ENCODE measurements at regions not wholly inside any gene's neighbourhood (a gene's known extent, or its start where the extent isn't known, plus 50 kb on each side); places are given as distances from the start of the nearest gene placed in this dataset.
"Not testable (repeated sequence)": the region's sequence is repeated elsewhere in the genome, so short reads cannot be mapped to it uniquely, and the experiment has no call there.

DNA sequence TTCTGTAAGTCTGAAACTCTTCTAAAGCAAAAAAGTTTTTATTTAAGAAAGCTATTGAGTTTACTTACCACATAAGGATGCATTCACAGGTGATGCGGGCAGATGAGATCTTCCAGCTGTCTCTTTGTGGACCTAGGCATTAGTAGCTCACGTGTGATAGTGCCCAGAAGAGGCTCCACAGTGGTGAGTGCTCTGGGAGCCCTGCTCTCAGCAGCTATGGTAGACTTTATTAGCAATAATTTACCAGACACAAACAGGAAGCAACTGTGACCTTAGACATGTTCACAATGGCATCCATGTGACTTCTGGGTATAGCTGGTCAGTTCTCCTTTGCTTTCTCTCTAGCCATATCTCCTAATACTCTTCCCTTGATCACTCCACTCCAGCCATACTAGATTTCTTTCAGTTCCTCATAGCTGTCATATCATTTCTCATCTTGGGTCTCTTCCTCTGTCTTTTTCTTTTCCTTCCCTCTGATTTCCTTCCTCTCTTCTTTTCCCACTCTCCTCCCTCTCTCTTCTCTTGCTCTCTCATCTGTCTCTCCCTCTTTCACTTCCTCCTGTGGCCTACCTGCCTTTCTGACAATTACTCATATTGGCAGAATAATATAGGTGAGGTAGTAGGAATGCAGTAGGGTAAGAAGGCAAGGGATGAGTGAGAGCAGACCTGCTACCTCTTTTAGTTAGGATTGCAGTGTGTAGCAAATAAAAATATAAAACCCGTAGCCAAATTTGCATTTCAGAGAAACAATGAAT lies 75.2 kb upstream of the SCAF11 start:
- Histone ChIP-seq H4K20me1 (no peaks in the 10 kb centered on the region), H3K9me3 (replicated peaks in 1 of 11) (peaks cover 0 to 5% (median 0%) of the 10 kb centered on the region in 11 experiments; a peak in 1 of 22 replicates), H3K9ac (no peak overlapping the region), H3K4me1 (peaks cover 0 to 26% (median 13%) of the 10 kb centered on the region in 10 experiments; a peak in 14 of 20 replicates), H3K27me3 (no peaks in the 10 kb centered on the region), H3K4me3 (no peak overlapping the region), H3K36me3 (no peaks in the 10 kb centered on the region), H3K27ac (0 out of 22 replicates have a peak overlapping the region, but pooled peaks of 2 of the 11 experiments have one; percentile 24 to 25), H3K4me2 (peak overlapping the region in 6 of 11 experiments; percentile 1 to 68 (median 46); a peak in 8 of 22 replicates)
- no peak for TF ChIP-seq Cebpa-rat (IDR thresholded peaks at IDR 0.05)

DNA sequence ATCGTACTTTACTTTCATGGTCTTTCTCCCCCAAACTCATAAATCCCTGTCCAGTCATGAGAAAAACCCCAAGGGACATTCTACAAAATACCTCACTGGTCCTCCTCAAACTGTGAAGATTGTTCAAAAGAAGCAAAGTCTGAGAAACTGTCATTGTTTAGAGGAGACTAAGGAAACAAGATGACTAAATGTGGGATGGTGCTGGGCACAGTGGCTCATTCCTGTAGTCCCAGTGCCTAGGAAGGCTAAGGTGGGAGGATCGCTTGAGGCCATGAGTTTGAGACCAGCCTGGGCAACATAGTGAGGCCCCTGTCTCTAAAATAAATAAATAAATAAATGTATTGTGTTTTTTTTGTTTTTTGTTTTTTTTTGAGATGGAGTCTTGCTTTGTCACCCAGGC lies 74.2 kb upstream of the SCAF11 start:
- no peak overlapping the region for H3K9ac ChIP-seq
- H3K4me2 ChIP-seq = peak overlapping the region in 1 of 11 experiments; percentile 64; a peak in 3 of 22 replicates
- no peak for TF ChIP-seq Cebpa-rat (IDR thresholded peaks at IDR 0.05)
- H3K9me3 ChIP-seq (replicated peaks in 1 of 11) = peaks cover 0 to 11% (median 4%) of the 10 kb centered on the region in 11 experiments; a peak in 14 of 22 replicates
- H3K27me3 ChIP-seq = no peaks in the 10 kb centered on the region
- peaks cover 0 to 22% (median 11%) of the 10 kb centered on the region in 10 experiments; a peak in 14 of 20 replicates for H3K4me1 ChIP-seq
- H3K27ac ChIP-seq = no peak overlapping the region
- H4K20me1 ChIP-seq = no peaks in the 10 kb centered on the region
- H3K36me3 ChIP-seq = no peaks in the 10 kb centered on the region
- H3K4me3 ChIP-seq = no peak overlapping the region

DNA sequence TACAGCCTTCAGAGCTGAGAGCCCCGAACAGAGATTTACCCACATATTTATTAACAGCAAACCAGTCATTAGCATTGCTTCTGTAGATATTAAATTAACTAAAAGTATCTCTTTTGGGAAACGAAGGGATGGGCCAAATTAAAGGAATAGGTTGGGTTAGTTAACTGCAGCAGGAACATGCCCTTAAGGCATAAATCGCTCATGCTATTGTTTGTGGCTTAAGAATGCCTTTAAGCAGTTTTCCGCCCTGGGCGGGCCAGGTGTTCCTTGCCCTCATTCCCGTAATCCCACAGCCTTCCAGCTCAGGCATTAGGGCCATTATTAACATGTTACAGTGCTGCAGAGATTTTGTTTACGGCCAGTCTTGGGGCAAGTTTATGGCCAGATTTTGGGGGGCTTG lies 68.3 kb upstream of the SCAF11 start:
- H3K4me3 ChIP-seq, H3K27me3 ChIP-seq, H3K27ac ChIP-seq, H3K4me2 ChIP-seq, H4K20me1 ChIP-seq, H3K4me1 ChIP-seq, H3K36me3 ChIP-seq, H3K9ac ChIP-seq: not testable (repeated sequence)
- peaks cover 20 to 43% (median 33%) of the 10 kb centered on the region in 11 experiments for H3K9me3 ChIP-seq (replicated peaks in 1 of 11)

DNA sequence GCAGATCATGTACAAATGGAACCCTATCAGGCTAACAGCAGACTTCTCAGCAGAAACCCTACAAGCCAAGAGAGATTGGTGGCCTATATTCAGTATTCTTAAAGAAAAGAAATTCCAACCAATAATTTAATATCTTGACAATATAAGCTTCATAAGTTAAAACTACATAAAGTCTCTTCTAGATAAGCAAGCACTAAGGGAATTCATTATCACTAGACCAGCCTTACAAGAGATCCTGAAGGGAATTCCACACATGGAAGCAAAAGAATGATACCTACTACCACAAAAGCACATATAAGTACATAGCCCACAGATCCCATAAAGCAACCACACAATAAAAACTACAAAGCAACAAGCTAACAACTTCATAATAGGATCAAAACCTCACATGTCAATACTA lies 60.4 kb upstream of the SCAF11 start:
- Histone ChIP-seq H3K9ac (no peak overlapping the region), H3K4me1 (no peaks in the 10 kb centered on the region), H3K27me3 (no peaks in the 10 kb centered on the region), H3K9me3 (replicated peaks in 1 of 11) (peaks cover 55 to 71% (median 60%) of the 10 kb centered on the region in 11 experiments), H4K20me1 (no peaks in the 10 kb centered on the region), H3K36me3 (no peaks in the 10 kb centered on the region), H3K27ac (no peak overlapping the region), H3K4me3 (no peak overlapping the region), H3K4me2 (no peak overlapping the region)
- TF ChIP-seq Cebpa-rat (IDR thresholded peaks at IDR 0.05) = no peak

DNA sequence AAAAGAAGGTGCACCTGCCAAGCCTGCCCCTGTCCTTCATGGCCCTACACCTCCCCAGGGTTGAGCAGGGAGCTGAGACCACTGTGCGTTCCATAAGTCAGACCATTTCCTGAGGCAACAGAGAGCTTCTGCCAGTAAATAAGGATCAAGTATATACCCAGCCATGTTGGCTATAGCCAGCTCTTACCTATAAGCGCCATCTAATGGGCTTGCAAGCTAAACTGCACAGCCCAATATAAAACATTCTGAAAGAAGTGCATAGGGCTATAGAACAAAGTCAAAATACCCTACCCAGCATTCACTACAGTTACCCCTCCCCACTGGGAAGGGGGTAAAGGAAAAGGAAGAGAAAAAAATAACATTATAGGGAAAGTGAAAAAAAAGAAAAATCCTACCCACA lies 59.3 kb upstream of the SCAF11 start:
- H4K20me1 ChIP-seq = no peaks in the 10 kb centered on the region
- H3K36me3 ChIP-seq = no peaks in the 10 kb centered on the region
- H3K4me2 ChIP-seq = no peak overlapping the region
- H3K4me1 ChIP-seq = no peaks in the 10 kb centered on the region
- H3K4me3 ChIP-seq = no peak overlapping the region
- H3K27ac ChIP-seq = no peak overlapping the region
- no peak for TF ChIP-seq Cebpa-rat (IDR thresholded peaks at IDR 0.05)
- H3K9me3 ChIP-seq (replicated peaks in 1 of 11) = peaks cover 55 to 71% (median 57%) of the 10 kb centered on the region in 11 experiments
- H3K27me3 ChIP-seq = no peaks in the 10 kb centered on the region
- no peak overlapping the region for H3K9ac ChIP-seq

DNA sequence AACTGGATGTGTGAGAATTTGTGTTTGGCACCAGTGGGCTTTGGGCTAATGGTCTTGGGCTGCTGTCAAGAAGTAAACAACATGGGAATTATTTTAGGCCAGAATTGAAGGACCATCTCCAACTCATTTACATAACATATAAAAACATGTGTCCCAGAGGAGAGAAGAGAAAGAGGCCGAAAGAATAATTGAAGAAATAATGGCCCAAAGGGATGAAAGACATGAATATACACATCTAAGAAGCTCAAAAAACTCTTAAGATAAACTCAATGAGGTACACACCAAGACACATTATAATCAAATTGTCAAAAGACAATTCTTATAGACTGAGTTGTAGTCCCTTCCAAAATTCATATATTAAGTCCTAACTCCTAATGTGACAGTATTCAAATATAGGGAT lies 56.1 kb upstream of the SCAF11 start:
- Histone ChIP-seq H3K27me3 (no peaks in the 10 kb centered on the region), H3K36me3 (no peaks in the 10 kb centered on the region), H3K4me3 (no peak overlapping the region), H4K20me1 (no peaks in the 10 kb centered on the region), H3K27ac (no peak overlapping the region), H3K4me1 (no peaks in the 10 kb centered on the region), H3K9me3 (replicated peaks in 1 of 11) (peaks cover 49 to 65% (median 53%) of the 10 kb centered on the region in 11 experiments), H3K9ac (no peak overlapping the region), H3K4me2 (no peak overlapping the region)
- no peak for TF ChIP-seq Cebpa-rat (IDR thresholded peaks at IDR 0.05)

DNA sequence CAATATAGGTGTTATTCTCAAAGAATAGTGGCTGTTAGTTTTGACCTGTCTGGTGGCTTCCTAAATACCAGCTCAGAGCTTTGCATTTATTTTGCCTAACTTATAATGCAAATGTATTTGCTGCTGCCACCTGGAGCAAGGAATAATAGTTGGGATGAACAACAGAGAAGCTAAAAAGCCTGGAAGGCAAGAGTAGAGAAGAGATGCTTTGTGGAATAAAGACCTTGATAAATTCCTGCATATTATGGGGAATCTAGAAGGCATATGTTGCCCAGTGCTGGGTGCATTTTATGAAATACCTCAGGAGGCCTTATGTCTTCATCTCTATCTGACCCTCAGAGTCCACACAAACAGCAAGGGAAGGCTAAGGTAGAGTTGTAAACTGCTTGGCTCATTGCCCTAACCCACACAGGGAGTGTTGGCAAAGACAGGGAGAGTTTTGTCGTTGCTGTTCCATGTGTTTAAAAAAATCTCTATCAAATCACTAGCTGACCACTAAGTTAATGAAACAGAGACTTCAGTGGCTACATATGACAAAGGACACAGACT lies 53.7 kb upstream of the SCAF11 start:
- no peaks in the 10 kb centered on the region for H4K20me1 ChIP-seq
- H3K9me3 ChIP-seq (replicated peaks in 1 of 11) = peaks cover 27 to 52% (median 31%) of the 10 kb centered on the region in 11 experiments
- no peak for TF ChIP-seq Cebpa-rat (IDR thresholded peaks at IDR 0.05)
- no peak overlapping the region for H3K27ac ChIP-seq
- H3K4me1 ChIP-seq = no peaks in the 10 kb centered on the region
- no peaks in the 10 kb centered on the region for H3K27me3 ChIP-seq
- no peaks in the 10 kb centered on the region for H3K36me3 ChIP-seq
- no peak overlapping the region for H3K4me3 ChIP-seq
- H3K4me2 ChIP-seq = no peak overlapping the region
- no peak overlapping the region for H3K9ac ChIP-seq
